ENCODE measurements at regions not wholly inside any gene's neighbourhood (a gene's known extent, or its start where the extent isn't known, plus 50 kb on each side); places are given as distances from the start of the nearest gene placed in this dataset.
A peak's percentile ranks its signal among the peaks of the same experiment; 100 is the strongest.

DNA sequence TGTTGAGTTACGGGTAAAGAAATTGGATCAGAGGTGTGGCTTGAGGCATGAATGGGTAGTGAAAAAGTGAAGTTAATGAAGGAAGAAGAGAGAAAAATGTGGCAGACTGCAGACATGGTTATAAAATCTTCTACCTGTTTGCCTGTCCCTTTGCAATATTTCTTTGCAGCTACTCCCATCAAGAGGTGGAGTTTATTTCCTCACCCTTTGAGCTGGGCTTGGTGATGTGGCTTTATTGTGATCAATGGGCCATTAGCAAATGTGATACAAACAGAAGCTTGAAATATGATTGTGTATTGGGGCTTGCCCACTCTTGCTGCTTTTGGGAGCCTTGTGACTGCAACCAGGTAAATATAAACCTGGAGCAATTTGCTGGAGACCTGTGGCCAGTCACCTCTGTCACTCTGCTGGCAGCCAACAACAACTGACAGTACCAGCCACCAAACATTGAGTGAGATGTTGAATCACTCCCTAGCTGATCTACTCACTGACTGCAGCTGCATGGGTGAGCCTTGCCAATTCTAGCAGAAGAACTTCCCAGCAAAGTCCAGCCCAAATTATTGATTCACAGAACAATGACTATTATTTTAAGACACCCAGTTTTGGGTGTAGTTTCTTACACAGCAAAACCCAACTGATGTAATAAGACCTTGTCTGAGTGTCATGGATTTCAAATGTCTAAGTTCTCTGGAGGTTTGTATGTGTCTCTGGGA is 151.0 kb upstream of the ATP2B1 start:
- H3K36me3 ChIP-seq (ENCODE audit: low read depth) = no peaks in the 10 kb centered on the region
- H3K4me3 ChIP-seq = no peak overlapping the region
- H3K9me3 ChIP-seq = no peaks in the 10 kb centered on the region
- DNase-seq = no peak
- no peak for TF ChIP-seq CTCF (IDR thresholded peaks at IDR 0.05)
- peak; percentile 17 for ATAC-seq
- intact Hi-C loops (cut with DNase I, micrococcal nuclease) = no loop called here
- no peaks in the 10 kb centered on the region for H3K4me1 ChIP-seq (ENCODE audit: low read depth)

GRCh38 chr12:89858718-89859117 is 150.1 kb upstream of the ATP2B1 start:
- Histone ChIP-seq H3K36me3 (ENCODE audit: low read depth) (no peaks in the 10 kb centered on the region), H3K9me3 (no peaks in the 10 kb centered on the region), H3K4me1 (ENCODE audit: low read depth) (no peaks in the 10 kb centered on the region), H3K4me3 (no peak overlapping the region)
- no peak for TF ChIP-seq CTCF (IDR thresholded peaks at IDR 0.05)
- DNase-seq (no peak), ATAC-seq (no peak)
- intact Hi-C loops (cut with DNase I, micrococcal nuclease) = no loop called here

DNA sequence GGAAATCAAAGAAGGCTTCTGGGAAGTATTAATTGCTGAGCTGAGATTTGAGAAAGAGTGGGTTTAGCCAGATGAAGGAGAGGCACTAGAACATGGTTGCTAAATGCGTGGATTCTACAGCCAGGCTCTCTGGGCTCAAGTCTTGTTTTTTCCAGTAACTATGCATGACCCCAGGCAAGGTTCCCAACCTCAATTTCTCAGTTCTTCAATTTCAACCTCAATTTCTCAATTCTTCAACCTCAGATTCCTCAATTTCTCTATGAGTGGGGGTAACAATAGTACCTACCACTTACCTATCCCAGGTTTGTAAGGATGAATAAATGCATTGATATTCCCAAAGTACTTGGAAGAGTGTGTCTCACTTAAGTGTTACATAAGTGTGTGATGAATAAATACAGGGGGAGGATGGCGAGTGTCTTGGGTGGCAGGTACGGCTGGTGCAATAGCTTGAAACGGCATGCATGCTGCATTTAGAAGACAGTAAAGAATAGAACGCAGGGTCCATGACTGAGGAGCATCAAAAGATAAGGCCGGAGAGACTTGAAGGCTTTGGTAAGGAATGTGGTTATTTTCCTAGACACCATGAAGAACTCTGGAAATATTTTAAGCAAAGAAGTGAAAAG is 149.1 kb upstream of the ATP2B1 start:
- Histone ChIP-seq H3K4me1 (ENCODE audit: low read depth) (no peaks in the 10 kb centered on the region), H3K36me3 (ENCODE audit: low read depth) (no peaks in the 10 kb centered on the region), H3K4me3 (no peak overlapping the region), H3K9me3 (no peaks in the 10 kb centered on the region)
- no peak for TF ChIP-seq CTCF (IDR thresholded peaks at IDR 0.05)
- ATAC-seq (peak; percentile 15), DNase-seq (no peak)
- intact Hi-C loops (cut with DNase I, micrococcal nuclease) = no loop called here

GRCh38 chr12:89856431-89856830 is 147.8 kb upstream of the ATP2B1 start:
- no peak for DNase-seq

DNA sequence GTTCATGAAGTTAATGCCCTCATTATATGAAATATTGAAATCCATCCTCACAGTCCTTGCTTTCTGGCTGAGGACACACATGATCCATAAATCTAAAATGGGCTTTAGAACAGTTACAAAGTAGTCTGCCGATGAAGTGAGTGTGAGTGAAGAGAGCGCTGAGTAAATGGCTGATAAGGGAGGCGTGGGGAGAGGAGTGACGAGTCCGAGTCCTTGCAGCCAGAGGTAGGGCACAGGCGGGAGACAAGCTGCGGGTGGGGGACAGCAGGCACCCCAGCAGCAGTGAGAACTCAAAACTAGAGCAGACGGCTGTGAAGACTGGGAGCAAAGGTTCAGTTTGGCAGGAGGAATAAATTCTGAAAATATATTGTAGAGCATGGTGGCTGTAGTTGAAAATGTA is 140.1 kb upstream of the ATP2B1 start:
- no peak for DNase-seq
- H3K4me3 ChIP-seq = no peak overlapping the region
- no peaks in the 10 kb centered on the region for H3K36me3 ChIP-seq (ENCODE audit: low read depth)
- H3K9me3 ChIP-seq = no peaks in the 10 kb centered on the region
- no peaks in the 10 kb centered on the region for H3K4me1 ChIP-seq (ENCODE audit: low read depth)
- ATAC-seq = no peak
- no peak for TF ChIP-seq CTCF (IDR thresholded peaks at IDR 0.05)
- intact Hi-C loops (cut with DNase I, micrococcal nuclease) = no loop called here

More at GRCh38 chr12:89856431-89856830, 147.8 kb upstream of the ATP2B1 start:
- TF ChIP-seq CTCF (IDR thresholded peaks at IDR 0.05) = no peak
- Histone ChIP-seq H3K9me3 (no peaks in the 10 kb centered on the region), H3K36me3 (ENCODE audit: low read depth) (no peaks in the 10 kb centered on the region), H3K4me3 (no peak overlapping the region), H3K4me1 (ENCODE audit: low read depth) (no peaks in the 10 kb centered on the region)
- intact Hi-C loops (cut with DNase I, micrococcal nuclease) = no loop called here
- peak; percentile 64 for ATAC-seq

Data from mucosa of descending colon (tissue), 3 donors.